ENCODE measurements at regions not wholly inside any gene's neighbourhood (a gene's known extent, or its start where the extent isn't known, plus 50 kb on each side); places are given as distances from the start of the nearest gene placed in this dataset.

- TF ChIP-seq CTCF (IDR thresholded peaks at IDR 0.05; ENCODE audit: poor library complexity, severe bottlenecking) = no peak
- TF ChIP-seq EZH2 (IDR thresholded peaks at IDR 0.05; ENCODE audit: borderline replicate concordance, insufficient read depth, low read length, poor library complexity, severe bottlenecking) = no peak
- TF ChIP-seq SMC3 (conservative IDR thresholded peaks at IDR 0.05; ENCODE audit: poor library complexity) = no peak
- TF ChIP-seq EP300 (conservative IDR thresholded peaks at IDR 0.05; ENCODE audit: poor library complexity, severe bottlenecking) = no peak
- no peak for TF ChIP-seq POLR2AphosphoS5 (IDR thresholded peaks at IDR 0.05)
- no peak for TF ChIP-seq TAF1 (IDR thresholded peaks at IDR 0.05; ENCODE audit: low read depth)
- no peak for TF ChIP-seq REST (IDR thresholded peaks at IDR 0.05; ENCODE audit: borderline replicate concordance)
Measured at GRCh38 chr9:75653335-75653734, 237.1 kb upstream of the PCSK5 start.
